NCI-H1105 (cell line): ENCODE measurements at regions not wholly inside any gene's neighbourhood (a gene's known extent, or its start where the extent isn't known, plus 50 kb on each side); places are given as distances from the start of the nearest gene placed in this dataset.
A peak's percentile ranks its signal among the peaks of the same experiment; 100 is the strongest.
"Not testable (repeated sequence)": the region's sequence is repeated elsewhere in the genome, so short reads cannot be mapped to it uniquely, and the experiment has no call there.

Source experiments
- DNase-seq: peaks from one replicate; lab custom pipeline; 2025; lab: John Stamatoyannopoulos, UW

DNA sequence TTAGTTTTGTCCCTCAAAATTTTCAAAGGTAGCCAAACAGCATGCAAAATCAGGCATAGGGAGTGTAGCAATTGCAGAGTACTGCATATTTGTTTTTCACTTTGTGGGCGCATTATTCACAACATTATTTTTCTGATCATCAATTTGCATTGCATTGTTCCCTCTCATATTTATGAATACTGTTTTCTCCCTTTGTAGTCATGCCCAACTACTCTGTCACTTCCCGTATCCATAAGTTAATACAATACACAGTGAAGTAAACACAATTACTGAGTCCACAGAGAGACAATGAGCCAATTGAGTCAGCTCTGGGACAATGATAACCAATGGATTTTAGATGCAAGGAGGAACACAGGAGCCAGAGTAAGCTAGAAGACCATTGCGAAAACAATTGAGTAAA is 944.0 kb upstream of the ADGRL4 start:
- no peak for DNase-seq

DNA sequence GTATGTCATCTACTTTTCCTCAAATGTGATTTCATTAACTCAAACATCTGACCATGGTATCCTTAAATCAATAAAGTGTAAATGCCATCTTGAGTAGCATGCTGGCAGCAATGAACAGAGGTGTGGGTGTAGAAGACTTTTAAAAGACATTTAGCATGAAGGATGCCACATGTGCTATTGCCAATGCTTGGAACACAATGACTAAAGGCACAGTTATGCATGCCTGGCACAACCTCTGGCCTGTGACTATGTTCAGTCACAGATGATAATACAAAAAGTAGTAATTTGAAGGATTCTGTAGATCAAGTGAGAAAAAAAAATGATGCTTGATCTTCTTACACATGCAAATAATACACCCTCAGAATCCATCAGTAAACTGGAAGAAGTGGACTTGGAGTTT is 938.9 kb upstream of the ADGRL4 start:
- no peak for DNase-seq

DNA sequence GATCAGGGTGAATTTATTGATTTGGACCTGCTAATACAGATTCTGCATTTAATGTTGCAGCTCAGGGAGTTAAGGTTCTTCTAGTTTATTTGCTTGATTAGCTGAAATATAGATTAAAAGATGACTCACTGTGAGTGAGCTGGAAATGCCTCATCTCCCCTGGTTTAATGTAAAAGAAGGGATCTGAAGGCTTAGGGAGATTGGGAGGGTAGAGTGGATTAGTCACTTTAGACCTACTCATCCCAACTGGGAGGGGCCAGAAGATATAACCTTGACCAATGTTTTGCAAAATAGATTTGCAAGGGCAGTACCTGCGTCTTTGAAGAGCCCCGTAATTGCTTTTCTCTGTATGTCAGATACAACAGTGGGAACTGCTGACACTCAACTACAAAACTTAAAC is 922.8 kb upstream of the ADGRL4 start:
- DNase-seq: no peak

- no peak for DNase-seq
Observed at GRCh38 chr1:79928901-79929300, 922.4 kb upstream of the ADGRL4 start.

DNA sequence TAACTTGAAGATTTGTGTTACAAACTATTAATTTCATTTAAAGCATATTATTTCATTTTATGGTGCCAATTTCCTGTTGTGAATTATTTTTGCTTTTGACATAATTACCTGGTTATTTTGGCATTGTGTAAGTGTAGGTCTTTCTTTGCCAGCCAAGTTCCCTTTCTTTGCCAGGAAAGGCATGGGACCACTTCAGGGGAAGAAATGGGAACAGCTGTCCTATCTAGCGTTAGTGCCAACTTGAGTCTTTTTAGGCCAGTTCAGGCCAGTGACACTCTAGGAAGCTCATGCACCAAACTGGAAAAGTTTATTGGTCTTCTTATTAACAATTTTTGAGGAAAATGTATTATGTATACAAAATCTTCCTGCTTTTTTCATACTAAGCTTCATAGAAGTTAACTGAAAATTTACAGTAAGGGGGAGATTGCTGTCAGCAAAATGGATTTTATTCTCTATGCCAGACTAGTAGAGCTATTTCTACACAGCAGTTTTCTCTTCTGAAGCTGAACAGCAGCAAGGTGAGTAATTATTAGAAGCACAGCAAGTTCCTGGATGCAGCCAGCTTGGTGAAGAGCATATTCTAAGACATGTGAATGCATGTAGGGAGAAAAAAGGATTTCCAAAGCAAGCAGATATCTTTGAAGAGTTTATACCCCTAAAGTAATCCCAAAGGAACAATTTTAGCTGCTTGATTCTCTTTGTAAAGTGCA is 914.6 kb upstream of the ADGRL4 start:
- DNase-seq: peak; percentile 31

- DNase-seq: peak; percentile 5
Observed at GRCh38 chr1:79914896-79915295, 908.4 kb upstream of the ADGRL4 start.

DNA sequence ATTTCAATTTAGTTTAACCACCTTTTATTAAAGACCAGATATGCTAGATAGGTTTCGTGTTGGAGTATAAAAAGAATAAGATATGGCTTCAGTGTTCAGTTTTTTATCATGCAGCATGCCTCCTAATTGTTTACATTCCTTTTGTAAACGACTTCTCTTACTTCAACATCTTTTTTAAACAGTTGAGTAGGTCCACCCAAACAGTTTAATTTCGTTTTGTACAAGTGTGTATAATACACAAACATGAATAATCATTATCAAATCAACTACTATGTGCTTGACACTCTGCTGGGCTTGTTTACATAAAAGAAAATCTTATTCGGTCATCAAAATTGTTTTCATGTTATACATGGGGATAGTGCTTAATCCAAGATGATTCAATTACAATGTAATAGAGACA is 906.3 kb upstream of the ADGRL4 start:
- no peak for DNase-seq

- DNase-seq: no peak
Observed at GRCh38 chr1:79903321-79903720, 896.8 kb upstream of the ADGRL4 start.

GRCh38 chr1:79902418-79902817 is 895.9 kb upstream of the ADGRL4 start:
- DNase-seq: no peak

DNA sequence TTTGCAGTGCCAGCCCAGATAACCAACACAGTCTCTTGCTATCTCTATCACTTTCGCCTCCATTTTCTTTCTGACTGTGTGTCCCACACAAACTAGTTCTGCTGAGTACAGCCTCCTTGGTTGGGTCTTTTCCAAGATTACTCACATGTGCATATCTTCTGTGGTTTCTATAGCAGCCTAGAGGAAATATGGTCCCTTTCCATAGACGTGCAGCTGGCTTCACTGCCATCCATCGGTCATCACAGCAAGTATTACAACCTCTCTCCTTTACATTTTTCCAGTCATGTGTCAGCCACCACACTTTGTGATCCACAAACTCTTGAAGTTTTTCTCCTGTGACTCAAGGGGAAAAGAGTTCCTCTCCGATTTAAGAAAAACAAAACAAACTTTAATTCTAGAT is 893.4 kb upstream of the ADGRL4 start:
- DNase-seq: no peak

GRCh38 chr1:79896140-79896539 is 889.6 kb upstream of the ADGRL4 start:
- no peak for DNase-seq

DNA sequence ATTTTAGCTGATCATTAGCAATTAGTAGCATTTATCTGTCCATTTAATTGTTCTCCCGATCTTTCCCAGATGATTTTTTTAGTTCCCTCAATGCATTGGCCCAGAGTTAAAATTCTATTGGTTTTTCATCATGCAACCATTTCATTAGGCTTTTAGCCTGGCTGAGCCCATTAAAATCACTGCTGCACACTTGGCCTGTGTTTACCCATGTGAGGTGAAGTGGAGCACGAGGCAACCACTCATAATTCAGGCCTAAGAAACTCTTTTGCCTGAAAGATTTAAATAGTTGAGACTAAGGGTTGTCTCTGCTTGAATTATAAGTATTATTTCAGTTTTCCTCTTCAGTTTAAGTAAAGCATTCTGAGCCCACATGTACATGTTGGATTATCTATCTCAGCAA is 889.0 kb upstream of the ADGRL4 start:
- no peak for DNase-seq

DNA sequence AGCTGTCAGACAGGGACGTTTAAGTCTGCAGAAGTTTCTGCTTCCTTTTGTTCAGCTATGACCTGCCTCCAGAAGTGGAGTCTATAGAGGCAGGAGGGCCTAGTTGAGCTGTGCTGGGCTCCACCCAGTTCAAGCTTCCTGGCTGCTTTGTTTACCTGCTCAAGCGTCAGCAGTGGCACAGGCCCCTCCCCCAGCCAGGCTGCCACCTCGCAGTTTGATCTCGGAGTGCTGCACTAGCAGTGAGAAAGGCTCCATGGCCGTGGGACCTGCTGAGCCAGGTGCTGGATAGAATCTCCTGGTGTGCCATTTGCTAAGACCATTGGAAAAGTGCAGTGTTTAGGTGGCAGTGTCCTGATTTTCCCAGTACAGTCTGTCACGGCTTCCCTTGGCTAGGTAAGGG is 887.6 kb upstream of the ADGRL4 start:
- DNase-seq: not testable (repeated sequence)

DNA sequence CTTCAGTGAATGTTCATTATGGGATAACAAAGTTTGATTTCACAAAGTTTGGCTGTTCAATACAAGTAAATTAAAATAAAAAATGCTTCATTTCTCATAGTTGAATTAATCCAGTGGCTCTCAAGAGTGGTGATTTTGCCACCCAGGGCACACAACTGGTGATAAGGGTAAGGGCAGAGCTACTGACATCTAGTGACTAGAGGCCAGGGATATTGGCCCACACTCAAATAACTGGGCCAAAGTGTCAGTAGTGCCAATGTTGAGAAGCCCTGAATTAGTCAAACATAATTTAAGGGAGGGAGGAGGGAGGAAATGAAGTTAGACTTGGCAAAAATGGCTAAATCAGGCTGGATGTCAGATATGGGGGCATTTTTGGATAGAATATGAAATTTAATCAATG is 880.5 kb upstream of the ADGRL4 start:
- no peak for DNase-seq

- no peak for DNase-seq
Observed at GRCh38 chr1:79885101-79885500, 878.6 kb upstream of the ADGRL4 start.

DNA sequence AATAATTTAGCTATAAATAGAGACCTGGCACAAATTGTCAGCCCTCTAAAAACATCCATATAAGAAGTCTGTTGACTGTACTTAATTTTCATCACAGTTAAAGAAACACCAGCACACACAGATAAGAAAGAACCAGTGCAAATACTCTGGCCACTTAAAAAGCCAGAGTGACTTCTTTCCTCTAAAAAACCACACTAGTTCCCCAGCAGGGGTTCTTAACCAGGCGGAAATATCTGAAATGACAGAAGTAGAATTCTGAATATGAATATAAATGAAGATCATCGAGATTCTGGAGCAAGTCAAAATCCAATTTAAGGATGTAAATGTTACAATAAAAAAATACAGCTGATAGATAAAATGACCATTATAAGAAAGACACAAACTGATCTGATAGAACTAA is 870.6 kb upstream of the ADGRL4 start:
- DNase-seq: no peak

- no peak for DNase-seq
Observed at GRCh38 chr1:79875187-79875586, 868.7 kb upstream of the ADGRL4 start.

GRCh38 chr1:79874289-79874688 is 867.8 kb upstream of the ADGRL4 start:
- no peak for DNase-seq

DNA sequence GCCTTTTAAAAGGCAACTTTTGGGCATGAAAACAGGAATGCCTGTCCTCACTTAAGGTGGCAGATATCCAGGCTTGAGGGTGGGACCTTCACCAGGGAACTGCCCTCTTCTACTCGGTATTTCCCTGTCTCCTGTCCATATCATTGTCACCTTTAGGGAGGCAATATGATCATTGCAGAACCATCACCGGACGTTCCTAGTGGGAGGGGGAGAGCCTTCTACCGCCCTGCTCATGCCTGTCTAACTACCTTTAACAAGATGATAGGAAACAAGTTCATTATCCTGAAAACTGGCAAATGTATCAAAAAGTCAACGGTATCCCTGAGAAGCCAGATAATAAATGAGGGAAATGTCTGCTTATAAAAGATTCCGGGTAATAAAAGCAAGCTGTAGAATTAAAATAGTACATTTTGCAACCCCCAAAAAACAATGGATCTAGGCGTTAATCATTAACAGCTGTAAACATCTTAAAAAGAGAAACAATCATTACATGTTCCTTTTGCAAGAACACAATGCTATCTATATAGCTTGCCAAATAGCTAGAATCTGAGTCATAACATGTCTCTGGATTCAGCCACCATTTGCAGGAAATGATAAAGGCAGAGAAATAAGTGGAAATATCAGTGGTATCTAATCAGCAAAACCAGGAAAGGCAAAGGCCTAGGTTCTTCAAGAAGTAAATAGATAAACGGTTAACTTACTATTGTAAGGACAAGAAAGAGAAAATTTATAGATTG is 852.9 kb upstream of the ADGRL4 start:
- DNase-seq: no peak

GRCh38 chr1:79852004-79852403 is 845.5 kb upstream of the ADGRL4 start:
- no peak for DNase-seq

- DNase-seq: no peak
Observed at GRCh38 chr1:79849388-79849787, 842.9 kb upstream of the ADGRL4 start.

- DNase-seq: no peak
Observed at GRCh38 chr1:79848316-79848715, 841.8 kb upstream of the ADGRL4 start.

- DNase-seq: no peak
Observed at GRCh38 chr1:79847700-79848099, 841.2 kb upstream of the ADGRL4 start.

GRCh38 chr1:79845936-79846335 is 839.4 kb upstream of the ADGRL4 start:
- DNase-seq: no peak
